ENCODE measurements at regions not wholly inside any gene's neighbourhood (a gene's known extent, or its start where the extent isn't known, plus 50 kb on each side); places are given as distances from the start of the nearest gene placed in this dataset.
"Not testable (repeated sequence)": the region's sequence is repeated elsewhere in the genome, so short reads cannot be mapped to it uniquely, and the experiment has no call there.

DNA sequence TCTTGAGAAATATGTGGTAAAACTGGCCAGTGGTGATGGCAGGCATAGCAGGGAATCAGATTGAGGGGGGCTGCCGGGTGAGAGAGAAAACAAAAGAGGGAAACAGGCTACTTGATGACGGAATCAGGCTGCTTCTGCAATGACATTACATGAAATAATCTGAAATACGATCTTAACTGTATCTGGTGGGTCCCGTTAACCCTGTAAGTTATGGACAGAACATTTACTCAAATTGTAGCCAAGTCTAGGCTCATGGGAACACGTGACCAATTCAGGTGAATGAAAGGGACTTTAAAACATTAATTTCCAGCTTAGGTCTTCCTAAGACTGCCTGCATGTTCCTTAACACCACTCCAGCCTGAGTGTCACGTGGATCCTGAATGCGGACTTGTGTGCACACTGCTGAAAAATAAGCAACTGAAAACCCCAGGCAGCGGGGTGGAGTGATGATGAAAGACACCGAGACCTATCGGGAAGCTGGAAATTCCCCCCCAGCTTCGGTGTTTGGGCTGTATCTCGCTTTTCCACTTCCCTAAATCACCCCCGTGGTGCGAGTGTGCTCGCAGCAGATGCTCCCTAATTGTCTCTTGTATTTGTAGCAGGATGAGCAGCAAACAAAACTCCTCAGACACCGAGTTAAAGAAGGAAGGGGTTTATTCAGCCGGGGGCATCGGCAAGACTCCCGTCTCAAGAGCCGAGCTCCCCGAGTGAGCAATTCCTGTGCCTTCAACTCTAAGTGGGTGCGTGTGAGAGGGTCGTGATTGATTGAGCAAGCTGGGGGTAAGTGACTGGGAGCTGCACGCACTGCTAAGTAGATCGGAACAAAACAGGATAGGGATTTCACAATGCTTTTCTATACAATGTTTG, 145.0 kb upstream of the GRK3 start:
- DNase-seq (ENCODE audit: low read depth): peak; percentile 74

DNA sequence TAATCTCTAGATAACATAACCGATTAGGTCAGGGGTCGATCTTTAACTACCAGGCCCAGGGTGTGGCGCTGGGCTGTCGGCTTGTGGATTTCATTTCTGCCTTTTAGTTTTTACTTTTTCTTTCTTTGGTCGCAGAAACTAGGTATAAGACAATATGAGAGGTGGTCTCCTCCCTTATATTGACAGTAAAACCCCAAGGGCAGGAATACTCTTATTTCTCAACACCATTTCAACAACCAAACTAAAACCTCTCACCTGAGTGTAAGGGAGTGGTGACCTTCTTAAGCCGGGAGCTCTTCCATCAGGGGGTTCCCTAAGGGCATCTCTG, 144.4 kb upstream of the GRK3 start:
- not testable (repeated sequence) for DNase-seq (ENCODE audit: low read depth)

DNA sequence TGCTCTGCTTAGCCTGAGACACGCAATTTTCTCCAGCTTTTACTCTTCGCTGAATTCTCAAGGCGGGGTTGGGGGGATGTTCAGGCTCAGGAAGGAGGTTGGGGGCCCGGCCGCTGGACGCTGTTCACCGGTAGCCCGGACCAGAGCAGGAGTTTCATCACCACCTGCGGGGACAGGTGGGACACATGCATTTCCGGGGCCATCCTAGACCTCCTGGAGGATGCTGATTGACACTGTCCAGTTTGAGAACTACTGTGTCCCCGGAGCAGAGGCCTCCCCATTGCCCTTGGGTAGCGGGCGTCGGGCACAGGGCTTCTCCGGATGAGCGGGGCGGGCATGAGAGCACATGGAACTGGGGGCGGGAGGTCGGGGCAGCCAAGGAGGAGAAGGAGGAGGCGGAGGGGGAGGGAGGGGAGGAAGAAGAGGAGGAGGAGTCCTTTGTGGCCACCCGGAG, 144.0 kb upstream of the GRK3 start:
- no peak for DNase-seq (ENCODE audit: low read depth)

DNA sequence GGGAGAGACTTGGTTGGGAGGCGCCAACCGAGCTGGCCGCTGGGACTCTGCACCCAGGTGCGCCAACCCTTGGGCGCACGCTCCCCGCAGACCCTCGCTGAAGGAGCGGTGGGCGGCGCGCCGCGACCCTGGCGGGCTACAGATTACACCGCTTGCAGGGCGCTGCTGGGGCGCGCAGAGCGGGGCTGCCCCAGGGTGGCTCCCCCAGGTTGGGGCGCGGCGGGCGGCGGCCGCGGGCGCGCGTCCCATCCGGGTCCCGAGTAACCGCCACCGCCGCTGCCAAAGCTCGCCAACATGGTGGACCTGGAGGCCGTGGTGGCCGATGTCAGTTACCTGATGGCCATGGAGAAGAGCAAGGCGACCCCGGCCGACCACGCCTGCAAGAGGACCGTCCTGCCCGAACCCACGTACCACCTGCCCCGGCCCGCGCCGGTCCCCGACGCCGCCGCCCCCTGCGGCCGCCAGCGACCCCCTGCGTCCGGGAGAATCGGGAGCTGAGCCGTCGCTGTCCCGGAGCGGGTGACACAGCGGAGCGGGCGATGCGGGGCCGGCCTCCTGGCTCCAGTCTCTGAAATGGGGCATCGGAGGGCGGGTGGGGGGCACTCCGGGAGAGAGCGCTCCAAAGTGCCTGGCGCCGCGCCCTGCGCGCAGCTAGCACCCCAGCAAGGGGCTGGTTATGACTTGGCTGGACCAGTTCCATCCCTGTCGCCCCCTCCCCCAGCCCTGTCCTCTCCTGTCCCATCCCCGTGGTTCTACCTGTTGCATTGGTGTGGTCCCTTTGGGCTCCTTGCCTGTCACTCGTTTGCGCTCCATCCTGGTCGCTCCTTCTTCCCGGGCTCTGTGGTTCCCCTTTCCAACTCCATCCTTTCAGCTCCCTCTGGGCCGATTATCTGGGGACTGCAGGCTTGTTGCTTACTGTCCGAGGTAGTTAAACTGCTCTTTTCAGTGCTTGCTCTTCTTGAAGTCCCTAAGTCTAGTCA, 143.3 kb upstream of the GRK3 start:
- DNase-seq (ENCODE audit: low read depth): no peak

DNA sequence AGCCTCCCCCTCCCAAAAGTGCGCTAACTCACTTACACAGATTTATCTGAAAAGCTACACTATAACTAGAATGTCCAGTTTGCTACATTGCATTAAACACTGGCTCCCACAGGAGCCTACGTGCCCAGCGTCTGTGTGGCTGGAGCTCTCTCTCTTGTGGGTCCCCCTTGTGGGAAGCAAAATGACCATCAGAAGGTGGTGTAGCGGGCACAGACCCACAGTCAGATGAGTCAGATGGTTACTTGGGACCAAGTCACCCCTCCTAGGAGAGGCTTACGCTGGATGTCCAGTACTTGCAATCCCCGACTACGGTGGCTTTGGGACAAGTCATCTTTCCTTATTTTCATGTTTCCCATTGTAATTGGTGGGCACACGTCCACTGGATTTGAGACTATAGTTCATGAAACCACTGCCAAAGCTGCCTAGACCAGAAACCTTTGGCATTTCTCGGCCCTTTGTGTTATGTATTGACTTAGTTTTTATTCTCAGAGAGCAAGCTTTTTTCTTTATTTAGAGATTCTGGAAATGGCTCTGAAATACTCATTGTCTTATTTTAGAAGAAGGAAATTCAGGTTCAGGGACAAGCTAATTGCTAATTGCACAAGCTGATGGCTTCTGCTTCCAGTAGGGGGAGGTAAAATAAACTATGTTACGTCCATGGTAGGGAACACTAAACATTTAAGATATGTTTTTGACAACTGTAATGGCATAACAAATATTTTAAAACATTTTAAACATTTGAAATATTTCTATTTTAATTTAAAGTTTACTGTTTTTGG, 137.8 kb upstream of the GRK3 start:
- not testable (repeated sequence) for DNase-seq (ENCODE audit: low read depth)

DNA sequence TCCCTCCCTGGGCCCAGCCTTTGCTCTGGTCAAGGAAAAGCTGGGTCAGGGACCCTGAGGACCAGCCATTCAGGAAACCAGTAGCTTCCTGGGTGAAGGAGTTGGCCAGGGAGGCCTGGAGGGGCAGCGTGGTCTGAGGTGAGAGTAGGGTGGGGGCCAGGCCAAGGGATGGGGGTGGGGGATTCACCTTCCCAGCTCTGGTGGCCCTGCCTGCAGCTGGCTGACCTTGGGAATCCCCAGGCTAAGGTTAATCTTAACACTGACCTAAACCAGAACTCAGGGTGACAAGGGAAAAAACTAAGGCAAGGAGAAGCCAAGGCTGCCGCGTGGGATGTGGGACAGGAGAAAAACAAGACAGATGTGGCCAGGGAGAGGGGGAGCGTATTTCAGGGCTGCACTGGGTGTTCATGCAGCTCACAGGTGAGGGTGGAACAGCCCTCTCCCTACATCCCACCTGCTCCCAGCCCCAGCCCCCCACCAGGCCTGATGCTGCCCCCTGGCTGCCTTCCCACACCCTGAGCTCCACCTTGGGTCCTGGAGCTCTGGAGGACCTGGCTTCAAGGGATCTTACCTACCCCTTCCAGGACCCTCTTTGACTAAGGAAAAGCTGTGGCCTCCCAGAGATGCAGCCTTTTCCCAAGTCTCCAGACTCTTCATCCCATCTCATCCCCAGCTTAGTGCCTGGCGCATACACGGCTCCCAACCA, 132.7 kb upstream of the GRK3 start:
- not testable (repeated sequence) for DNase-seq (ENCODE audit: low read depth)

DNA sequence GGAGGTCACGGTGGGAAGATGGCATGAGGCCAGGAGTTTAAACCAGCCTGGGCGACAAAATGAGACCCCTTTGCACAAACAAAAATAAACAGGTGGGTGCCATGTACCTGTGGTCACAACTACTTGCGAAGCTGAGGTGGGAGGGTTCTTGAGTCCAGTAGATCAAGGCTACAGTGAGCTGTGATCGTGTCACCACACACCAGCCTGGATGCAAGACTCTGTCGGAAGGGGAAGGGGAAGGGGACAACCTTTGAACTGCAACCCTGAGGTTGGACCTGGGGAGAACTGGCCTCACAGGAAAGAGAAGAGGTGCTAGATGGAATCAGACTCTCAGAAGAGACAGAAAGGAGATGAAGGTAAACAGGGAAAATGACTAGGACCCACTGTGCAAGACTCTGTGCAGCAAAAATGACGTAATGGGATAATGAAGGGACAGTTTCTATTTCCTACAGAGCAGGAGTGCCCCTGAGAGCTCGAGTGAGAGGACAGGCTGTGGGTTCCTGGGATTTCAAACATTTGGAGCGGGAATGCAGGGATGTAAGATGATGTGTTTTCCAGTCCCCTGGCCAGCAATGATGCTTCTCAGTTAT, 131.0 kb upstream of the GRK3 start:
- not testable (repeated sequence) for DNase-seq (ENCODE audit: low read depth)

DNA sequence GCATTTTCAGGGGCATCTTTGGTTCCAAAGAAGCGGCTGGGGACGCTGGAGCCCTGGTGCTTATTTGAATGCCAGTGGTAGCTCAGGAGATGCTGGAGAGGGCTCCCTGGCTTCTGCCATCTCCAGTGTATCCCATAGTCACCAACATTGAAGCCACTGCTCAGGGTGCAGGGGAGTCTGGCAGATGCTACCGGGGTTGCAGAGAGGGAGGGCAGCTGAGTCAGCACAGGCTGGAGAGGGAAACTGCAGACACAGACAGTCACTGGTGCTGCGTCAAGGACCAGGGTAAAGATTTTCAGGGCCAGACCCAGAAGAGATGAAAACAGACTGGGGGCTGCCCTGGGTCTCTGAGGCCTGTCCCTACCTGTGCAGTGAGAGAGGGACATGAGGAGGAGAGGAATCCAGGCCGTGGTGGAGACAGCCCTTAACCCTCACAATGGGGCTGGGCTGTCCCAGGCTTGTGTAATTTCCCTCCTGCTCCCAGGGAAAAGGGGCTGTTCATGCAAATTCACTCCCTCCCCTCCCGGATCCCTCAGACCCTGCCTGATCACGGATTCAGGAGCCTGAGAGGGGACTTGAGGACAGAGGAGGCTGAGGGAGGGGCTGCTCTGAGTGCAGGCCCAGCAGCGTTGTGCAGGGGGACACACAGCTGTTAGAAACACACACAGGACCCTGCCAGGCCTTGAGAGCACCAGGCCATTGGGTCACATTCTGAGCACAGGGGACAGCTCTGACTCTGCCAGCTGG, 126.9 kb upstream of the GRK3 start:
- no peak for DNase-seq (ENCODE audit: low read depth)

DNA sequence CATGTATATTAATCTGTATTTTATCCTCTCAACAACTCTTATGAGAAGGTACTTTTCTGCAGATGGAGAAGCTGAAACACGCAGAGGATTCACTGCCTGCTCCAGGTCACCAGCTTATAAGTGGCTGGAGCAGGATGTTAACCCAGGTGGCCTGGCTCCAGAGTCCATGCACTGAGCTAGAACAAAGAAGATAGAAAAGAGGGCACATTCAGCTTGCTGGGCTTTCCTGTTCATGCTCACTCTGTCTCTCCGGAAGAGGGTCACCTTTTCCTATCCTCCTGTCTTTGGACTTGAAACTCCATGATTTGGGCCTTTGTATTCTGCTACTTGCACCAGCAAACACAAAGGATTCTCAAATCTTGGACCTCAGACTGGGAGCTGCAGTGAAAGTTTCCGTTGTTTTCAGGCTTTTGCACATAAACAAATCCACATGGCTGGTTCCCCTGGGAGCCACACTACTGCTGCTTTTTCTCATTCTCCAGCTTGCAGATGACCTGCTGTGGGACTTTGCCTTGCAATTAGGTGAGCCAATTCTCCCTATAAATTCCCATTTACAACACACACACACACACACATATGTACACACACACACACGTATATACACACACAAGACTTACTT, 117.3 kb upstream of the GRK3 start:
- no peak for DNase-seq (ENCODE audit: low read depth)

DNA sequence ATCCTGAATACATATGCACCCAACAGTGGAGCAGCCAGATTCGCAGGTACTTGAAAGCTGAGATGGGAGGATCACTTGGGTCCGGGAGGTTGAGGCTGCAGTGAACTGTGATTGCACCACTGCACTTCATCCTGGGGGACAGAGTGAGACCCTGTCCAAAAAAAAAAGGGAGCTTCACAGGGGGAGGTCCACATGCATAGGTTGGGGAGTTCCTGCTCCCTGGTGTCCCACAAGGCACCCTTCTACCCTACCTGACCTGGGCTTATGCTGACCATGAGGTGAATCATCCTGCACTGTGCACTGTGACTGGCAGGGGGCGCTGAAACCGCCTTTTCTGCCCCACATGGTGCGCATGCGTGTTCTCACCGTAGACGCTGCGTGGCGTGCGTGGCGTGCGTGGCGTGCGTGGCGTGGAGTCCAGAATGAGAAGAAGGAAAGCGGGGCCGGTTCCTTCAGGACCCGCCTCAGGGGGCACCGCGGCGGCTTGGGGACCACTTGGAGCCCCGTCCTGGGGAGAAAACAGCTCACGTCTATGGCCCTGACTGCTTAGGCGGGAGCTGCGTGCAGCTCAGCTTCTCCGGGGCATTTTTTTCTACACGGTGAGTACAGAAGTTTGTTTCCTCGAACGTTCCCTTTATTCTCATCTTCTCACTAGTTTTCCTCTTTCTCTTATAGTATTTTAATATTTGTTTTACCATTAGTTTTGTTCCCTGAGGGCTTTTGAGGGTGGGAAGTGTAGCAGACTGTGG, 116.6 kb upstream of the GRK3 start:
- DNase-seq (ENCODE audit: low read depth): peak; percentile 60

DNA sequence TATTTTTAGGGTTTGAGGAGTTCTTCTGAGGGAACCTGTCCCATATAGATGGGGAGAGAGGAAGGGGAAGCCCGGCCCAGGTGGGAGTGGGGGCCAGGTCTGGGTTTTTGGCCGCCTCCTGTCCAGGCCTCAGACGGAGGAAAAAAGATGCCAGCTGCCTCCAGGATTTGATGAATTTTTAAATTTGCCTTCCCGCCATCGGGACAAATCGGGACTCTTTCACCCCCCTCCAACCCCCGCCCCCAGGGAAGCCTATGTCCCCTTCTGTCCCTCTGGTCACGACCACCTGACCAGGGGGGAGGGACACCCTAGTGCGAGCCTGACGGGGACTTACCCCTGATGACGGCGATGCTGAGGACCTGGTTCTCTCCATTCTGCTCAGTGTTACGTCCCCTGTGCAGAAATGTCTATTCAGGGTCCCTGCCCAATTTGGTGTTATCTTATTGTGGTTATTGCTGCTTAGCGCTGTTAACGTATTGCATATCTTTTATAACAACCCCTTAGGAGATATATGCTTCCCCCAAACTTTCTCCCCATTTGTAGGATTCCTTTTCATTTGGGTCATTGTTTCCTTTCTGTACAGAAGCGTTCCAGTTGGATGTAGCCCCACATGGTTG, 115.9 kb upstream of the GRK3 start:
- peak; percentile 30 for DNase-seq (ENCODE audit: low read depth)

DNA sequence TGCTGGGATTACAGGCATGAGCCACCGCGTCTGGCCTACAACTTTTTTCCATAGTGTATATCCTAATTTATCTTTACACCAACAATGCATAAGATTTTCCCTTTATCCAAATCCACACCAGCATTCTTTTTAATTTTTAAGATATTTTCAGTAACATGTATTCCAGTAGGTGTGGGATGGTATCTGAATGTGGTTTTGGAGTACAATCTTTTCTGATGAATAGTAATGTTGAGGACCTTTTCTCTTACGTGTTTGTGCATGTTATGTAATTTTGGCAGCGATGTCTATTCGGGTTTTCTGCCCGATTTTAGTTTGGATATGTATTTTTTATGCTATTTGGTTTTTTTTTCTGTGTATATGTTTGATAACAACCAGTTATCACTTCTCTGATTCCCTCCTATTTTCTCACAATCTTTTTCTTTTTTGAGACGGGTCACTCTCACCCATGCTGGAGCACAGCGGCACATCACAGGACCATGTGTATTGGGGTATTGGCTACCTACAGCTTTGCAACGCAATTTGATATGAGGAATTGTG, 114.6 kb upstream of the GRK3 start:
- DNase-seq (ENCODE audit: low read depth): no peak

DNA sequence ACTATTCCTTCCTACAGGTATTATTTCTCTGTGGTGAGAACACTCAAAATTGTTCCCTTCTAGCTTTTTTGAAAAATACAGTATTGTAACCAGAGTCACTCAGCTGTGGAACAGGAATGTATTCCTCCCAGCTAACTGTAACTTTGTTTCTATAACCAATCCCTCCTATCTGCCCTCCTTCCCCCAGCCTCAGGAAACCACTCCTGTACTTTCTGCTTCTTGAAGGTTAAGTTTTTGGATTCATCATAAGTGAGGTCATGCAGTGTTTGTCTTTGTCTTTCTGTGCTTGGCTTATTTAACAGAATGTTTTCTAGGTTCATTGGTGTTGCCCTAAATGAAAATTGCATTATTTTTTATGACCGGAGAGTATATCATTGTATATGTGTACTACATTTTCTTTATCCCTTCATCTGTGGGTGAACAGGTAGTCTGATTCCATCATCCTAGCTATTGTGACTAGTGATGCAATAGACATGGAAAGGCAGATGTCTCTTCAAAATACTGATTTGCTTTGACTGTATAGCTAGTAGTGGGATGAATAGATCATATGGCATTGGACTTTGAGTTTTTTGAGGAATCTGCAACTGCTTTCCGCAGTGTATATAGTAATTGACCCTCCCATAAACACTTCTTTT, 112.9 kb upstream of the GRK3 start:
- peak; percentile 53 for DNase-seq (ENCODE audit: low read depth)

DNA sequence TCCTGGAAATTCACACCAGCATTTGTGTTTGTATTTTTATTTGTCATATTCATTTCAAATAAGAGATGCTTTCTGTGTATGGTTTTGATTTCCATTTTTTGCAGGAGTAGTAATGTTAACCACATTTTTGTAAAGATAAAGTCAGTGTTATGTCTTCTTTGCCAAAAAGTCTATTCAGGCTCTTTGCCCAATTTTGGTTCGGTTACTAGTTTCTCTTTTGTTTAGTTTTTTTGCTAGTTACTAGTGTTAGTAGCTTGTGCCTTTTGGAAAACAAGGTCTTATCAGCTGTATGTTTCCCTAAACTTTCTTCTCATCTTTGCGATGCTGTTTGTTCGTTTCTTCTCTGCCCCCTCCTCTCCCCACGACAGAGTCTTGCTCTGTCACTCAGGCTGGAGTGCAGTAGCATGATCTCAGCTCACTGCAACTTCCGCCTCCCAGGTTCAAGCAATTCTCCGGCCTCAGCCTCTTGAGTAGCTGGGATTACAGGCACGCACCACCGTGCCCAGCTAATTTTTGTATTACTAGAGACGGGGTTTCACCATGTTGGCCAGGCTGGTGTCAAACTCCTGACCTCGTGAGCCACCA, 112.3 kb upstream of the GRK3 start:
- peak; percentile 12 for DNase-seq (ENCODE audit: low read depth)

DNA sequence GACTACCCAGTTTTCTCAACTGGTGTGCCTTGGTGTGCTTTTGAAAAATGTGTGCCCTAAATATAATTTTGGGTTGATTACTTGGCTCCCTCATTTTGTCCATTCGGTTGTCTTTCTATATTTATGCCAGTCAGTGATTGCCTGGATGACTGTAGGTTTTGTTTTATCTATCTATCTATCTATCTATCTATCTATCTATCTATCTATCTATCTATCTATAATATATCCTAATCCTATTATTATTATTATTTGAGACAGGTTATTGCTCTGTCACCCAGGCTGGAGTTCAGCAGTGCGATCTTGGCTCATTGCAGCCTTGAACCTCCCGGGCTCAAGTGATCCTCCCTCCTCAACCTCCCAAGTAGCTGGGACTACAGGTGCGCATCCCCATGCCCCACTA, 111.4 kb upstream of the GRK3 start:
- no peak for DNase-seq (ENCODE audit: low read depth)

DNA sequence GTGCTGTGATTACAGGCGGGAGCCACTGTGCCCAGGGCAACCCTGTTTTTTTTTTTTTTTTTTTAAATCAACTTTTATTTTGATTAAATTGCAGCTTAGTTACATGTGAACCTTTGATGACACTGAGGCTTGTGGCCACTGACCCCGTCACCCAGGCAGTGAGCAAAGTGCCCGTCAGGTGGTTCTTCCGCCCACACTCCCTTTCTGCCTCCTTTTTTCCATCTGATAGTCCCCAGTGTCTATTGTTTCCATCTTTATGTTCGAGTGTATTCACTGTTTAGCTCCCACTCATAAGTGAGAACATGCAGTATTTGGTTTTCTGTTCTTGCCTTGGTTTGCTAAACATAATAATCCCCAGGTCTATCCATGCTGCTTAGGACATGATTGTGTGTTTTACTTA, 110.9 kb upstream of the GRK3 start:
- no peak for DNase-seq (ENCODE audit: low read depth)

DNA sequence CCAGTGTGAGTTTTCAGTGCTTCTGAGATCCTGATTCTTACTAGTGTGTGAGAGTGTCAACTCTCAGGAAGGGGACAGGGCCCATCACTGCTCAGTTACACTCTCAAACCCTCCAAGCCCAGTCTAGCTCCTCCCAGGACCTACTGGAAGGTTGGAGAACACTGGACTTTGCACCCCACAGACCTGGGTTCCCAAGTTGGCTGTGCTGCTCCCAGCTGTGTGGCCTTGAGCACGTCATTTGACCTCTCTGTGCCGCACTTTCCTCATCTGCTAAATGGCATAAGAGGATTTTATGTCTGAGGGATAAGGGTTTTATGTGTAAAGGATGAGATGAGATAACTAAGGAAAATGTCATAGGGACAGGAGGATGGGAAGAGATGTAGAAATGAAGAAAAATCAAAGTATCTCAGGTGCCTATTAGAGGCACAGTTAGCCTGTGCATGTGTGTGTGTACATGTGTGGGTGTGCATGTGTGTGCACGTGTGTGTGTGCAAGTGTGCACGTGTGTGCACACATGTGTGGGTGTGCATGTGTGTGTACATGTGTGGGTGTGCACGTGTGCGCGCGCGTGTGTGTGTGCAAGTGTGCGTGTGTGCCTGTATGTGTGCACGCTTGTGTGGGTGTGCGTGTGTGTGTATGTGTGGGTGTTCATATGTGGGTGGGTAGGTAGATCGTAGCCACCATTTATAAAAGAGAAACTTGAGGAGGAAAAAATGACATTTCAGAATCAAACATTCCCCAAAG, 108.0 kb upstream of the GRK3 start:
- DNase-seq (ENCODE audit: low read depth): not testable (repeated sequence)

All from iris pigment epithelial cell (primary cell).